Neural cell (in vitro differentiated cells): ENCODE measurements at regions not wholly inside any gene's neighbourhood (a gene's known extent, or its start where the extent isn't known, plus 50 kb on each side); places are given as distances from the start of the nearest gene placed in this dataset.

Experiments used
- H2AFZ ChIP-seq: fragments of 200-600, 300-800 bp; sonication (generic), shearing (Covaris generic); 2 replicates; pipeline ENCODE4 v1.6.0; 2014; ENCODE audit warnings: low read depth, mild to moderate bottlenecking, antibody characterized with exemption, low read length, moderate library complexity
- H3F3A ChIP-seq: fragments of 200-600 bp; shearing (Covaris generic); 2 replicates; pipeline ENCODE4 v1.6.1; 2016; ENCODE audit warnings: mild to moderate bottlenecking, moderate library complexity, mixed read lengths, antibody characterized with exemption, low read length; ENCODE audit not compliant: insufficient read depth, poor library complexity, severe bottlenecking
- H3K27ac ChIP-seq: fragments of 200-600, 300-800 bp; sonication (generic), shearing (Covaris generic); 2 replicates; pipeline ENCODE4 v1.5.1; 2014; ENCODE audit warnings: mild to moderate bottlenecking, low read length, moderate library complexity
- H3K27me3 ChIP-seq: fragments of 300-800, 200-600 bp; sonication (generic), shearing (Covaris generic); 2 replicates; pipeline ENCODE4 v1.6.0; 2014; ENCODE audit warnings: mild to moderate bottlenecking, low read depth, low read length, moderate library complexity; ENCODE audit not compliant: insufficient read depth
- H3K36me3 ChIP-seq: fragments of 300-800, 200-600 bp; sonication (generic), shearing (Covaris generic); 2 replicates; pipeline ENCODE4 v1.5.1; 2014; ENCODE audit warnings: mild to moderate bottlenecking, antibody characterized with exemption, low read length, moderate library complexity; ENCODE audit not compliant: insufficient read depth
- H3K4me2 ChIP-seq: fragments of 300-800, 200-600 bp; sonication (generic), shearing (Covaris generic); 2 replicates; pipeline ENCODE4 v1.6.0; 2014; ENCODE audit warnings: mild to moderate bottlenecking, low read length
- H3K4me3 ChIP-seq: fragments of 300-800, 200-600 bp; sonication (generic), shearing (Covaris generic); 2 replicates; pipeline ENCODE4 v1.5.1; 2014; ENCODE audit warnings: mild to moderate bottlenecking, low read length, moderate library complexity
- H3K79me2 ChIP-seq: fragments of 200-600 bp; shearing (Covaris generic); replicated peaks from 2 replicates; pipeline ENCODE4 v1.6.0; 2014; ENCODE audit warnings: mild to moderate bottlenecking, low read length, moderate library complexity; ENCODE audit not compliant: insufficient read depth
- H3K9ac ChIP-seq: fragments of 300-800, 200-600 bp; sonication (generic), shearing (Covaris generic); 2 replicates; pipeline ENCODE4 v1.6.1; 2016; ENCODE audit warnings: mild to moderate bottlenecking, low read length, mixed read lengths
- H3K9me2 ChIP-seq: fragments of 200-600 bp; shearing (Covaris generic); 2 replicates; pipeline ENCODE4 v1.6.1; 2016; ENCODE audit warnings: mild to moderate bottlenecking, low read length, mixed read lengths; ENCODE audit not compliant: insufficient read depth
- H3K9me3 ChIP-seq: fragments of 200-600, 300-800 bp; sonication (generic), shearing (Covaris generic); 2 replicates; pipeline ENCODE4 v1.6.1; 2016; ENCODE audit warnings: mild to moderate bottlenecking, mixed run types, low read length, moderate library complexity, mixed read lengths
- H4K20me1 ChIP-seq: fragments of 200-600 bp; shearing (Covaris generic); 2 replicates; pipeline ENCODE4 v1.6.1; 2016; ENCODE audit warnings: mild to moderate bottlenecking, mixed run types; ENCODE audit not compliant: insufficient read depth
- CTCF ChIP-seq: fragments of 450-650 bp; IDR thresholded peaks from 2 replicates; pipeline ENCODE4 v1.5.1; 2014; ENCODE audit warnings: antibody characterized with exemption, mild to moderate bottlenecking, moderate library complexity; ENCODE audit not compliant: poor library complexity, severe bottlenecking
- EP300 ChIP-seq: fragments of 450-650 bp; conservative IDR thresholded peaks from 2 replicates; pipeline ENCODE4 v1.6.1; 2014; ENCODE audit warnings: antibody characterized with exemption, mild to moderate bottlenecking, moderate library complexity; ENCODE audit not compliant: poor library complexity, severe bottlenecking
- EZH2 ChIP-seq: fragments of 200-600, 300-800 bp; shearing (Covaris generic), sonication (generic); IDR thresholded peaks from 2 replicates; pipeline ENCODE4 v1.6.1; 2014; ENCODE audit warnings: antibody characterized with exemption, low read length, borderline replicate concordance, mild to moderate bottlenecking; ENCODE audit not compliant: insufficient read depth, poor library complexity, severe bottlenecking
- MXI1 ChIP-seq: fragments of 450-650 bp; conservative IDR thresholded peaks from 2 replicates; pipeline ENCODE4 v1.6.1; 2014; ENCODE audit warnings: antibody characterized with exemption, mild to moderate bottlenecking; ENCODE audit not compliant: poor library complexity, severe bottlenecking
- POLR2AphosphoS5 ChIP-seq: IDR thresholded peaks from 2 replicates; pipeline ENCODE4 v1.6.1; 2012
- RAD21 ChIP-seq: fragments of 450-650 bp; conservative IDR thresholded peaks from 2 replicates; pipeline ENCODE4 v1.6.1; 2014; ENCODE audit warnings: antibody characterized with exemption, mild to moderate bottlenecking, moderate library complexity
- REST ChIP-seq: IDR thresholded peaks from 2 replicates; pipeline ENCODE4 v1.6.1; 2012; ENCODE audit warnings: borderline replicate concordance
- SMC3 ChIP-seq: fragments of 450-650 bp; conservative IDR thresholded peaks from 2 replicates; pipeline ENCODE4 v1.6.1; 2014; ENCODE audit warnings: antibody characterized with exemption, mild to moderate bottlenecking, moderate library complexity; ENCODE audit not compliant: poor library complexity
- TAF1 ChIP-seq: IDR thresholded peaks from 2 replicates; pipeline ENCODE4 v1.6.1; 2012; ENCODE audit warnings: low read depth

GRCh38 chr7:136588216-136588615 lies 280.2 kb upstream of the CHRM2 start:
- Histone ChIP-seq H3K9ac (no peak overlapping the region), H2AFZ (no peak overlapping the region), H3K4me3 (no peak overlapping the region), H3K27ac (no peak overlapping the region), H3K36me3 (no peaks in the 10 kb centered on the region), H3F3A (no peaks in the 10 kb centered on the region), H3K79me2 (no peaks in the 10 kb centered on the region), H3K9me2 (no peaks in the 10 kb centered on the region), H3K9me3 (no peaks in the 10 kb centered on the region), H4K20me1 (no peaks in the 10 kb centered on the region), H3K4me2 (no peak overlapping the region), H3K27me3 (no peaks in the 10 kb centered on the region)
- TF ChIP-seq SMC3 (no peak), MXI1 (no peak), POLR2AphosphoS5 (no peak), EP300 (no peak), REST (no peak), EZH2 (no peak), RAD21 (no peak), TAF1 (no peak), CTCF (no peak)

- Histone ChIP-seq H3K27ac (no peak overlapping the region), H3K36me3 (no peaks in the 10 kb centered on the region), H3K4me3 (no peak overlapping the region), H3K27me3 (no peaks in the 10 kb centered on the region), H3K79me2 (no peaks in the 10 kb centered on the region), H3F3A (no peaks in the 10 kb centered on the region), H4K20me1 (no peaks in the 10 kb centered on the region), H3K9me3 (no peaks in the 10 kb centered on the region), H3K9me2 (no peaks in the 10 kb centered on the region), H2AFZ (no peak overlapping the region), H3K9ac (no peak overlapping the region), H3K4me2 (no peak overlapping the region)
- TF ChIP-seq POLR2AphosphoS5 (no peak), REST (no peak), TAF1 (no peak), MXI1 (no peak), RAD21 (no peak), SMC3 (no peak), EZH2 (no peak), CTCF (no peak), EP300 (no peak)
Observed at GRCh38 chr7:136585954-136586670, 282.3 kb upstream of the CHRM2 start.
